Heart left ventricle (tissue), 16 donors: ENCODE measurements at regions not wholly inside any gene's neighbourhood (a gene's known extent, or its start where the extent isn't known, plus 50 kb on each side); places are given as distances from the start of the nearest gene placed in this dataset.
A peak's percentile ranks its signal among the peaks of the same experiment; 100 is the strongest.

Experiments
- ATAC-seq, 4 donors: fragments of 200-7000 bp; cut with Tn5 transposase; one replicate each; pipeline ENCODE4 v1.9.1; 2020 to 2022; ENCODE audit warnings: moderate library complexity in 4 of 4, mild to moderate bottlenecking in 3 of 4, moderate number of reproducible peaks in 1 of 4
- DNase-seq, 5 donors: peaks; one replicate each; pipeline ENCODE4 v3.0.0-alpha.2; 2020
- H3K27ac ChIP-seq, 12 donors: fragments of 200-600 bp; sonication (generic) in 4 of 12; one replicate each; pipeline versions ENCODE4 v1.5.0 to v1.8.0; 2016 to 2022; ENCODE audit warnings: mild to moderate bottlenecking in 2 of 12
- H3K27me3 ChIP-seq, 9 donors: fragments of 200-600 bp; sonication (generic) in 2 of 9; one replicate each; pipeline versions ENCODE4 v1.5.1 to v1.8.0; 2016 to 2022; ENCODE audit warnings: mild to moderate bottlenecking in 3 of 9
- H3K36me3 ChIP-seq, 9 donors: fragments of 200-600 bp; sonication (generic) in 2 of 9; one replicate each; pipeline versions ENCODE4 v1.5.0 to v1.8.0; 2018 to 2022; ENCODE audit warnings: mild to moderate bottlenecking in 2 of 9
- H3K4me1 ChIP-seq, 12 donors: fragments of 200-600 bp; sonication (generic) in 4 of 12; one replicate each; pipeline versions ENCODE4 v1.5.0 to v1.8.0; 2016 to 2022; ENCODE audit warnings: mild to moderate bottlenecking in 3 of 12
- H3K4me3 ChIP-seq, 12 donors: fragments of 200-600 bp; sonication (generic) in 4 of 12; one replicate each; pipeline versions ENCODE4 v1.5.0 to v1.8.0; 2017 to 2022; ENCODE audit warnings: mild to moderate bottlenecking in 9 of 12, moderate library complexity in 4 of 12
- H3K9me3 ChIP-seq, 12 donors: fragments of 200-600 bp; sonication (generic) in 4 of 12; one replicate each; pipeline versions ENCODE4 v1.5.0 to v1.8.0; 2016 to 2022; ENCODE audit warnings: mild to moderate bottlenecking in 1 of 12
- CTCF ChIP-seq, 12 donors: fragments of 200-600 bp; sonication (generic) in 4 of 12; IDR thresholded peaks; one replicate each; pipeline versions ENCODE4 v1.5.0 to v1.8.0; 2018 to 2022; ENCODE audit warnings: antibody characterized with exemption in 12 of 12, mild to moderate bottlenecking in 5 of 12
- POLR2A ChIP-seq, 2 donors: fragments of 450-650 bp; IDR thresholded peaks; one replicate each; pipeline ENCODE4 v1.6.1; 2017; ENCODE audit warnings: antibody characterized with exemption in 2 of 2, mild to moderate bottlenecking in 2 of 2, moderate library complexity in 2 of 2
- WGBS, 4 donors: extraction: QIAGEN DNeasy Blood & Tissue Kit in 2 of 4; methylation state at CpG; one replicate each; pipeline versions ENCODE4 v1.1.5 to v1.1.7; 2013 to 2018; 5-methylcytosine and 5-hydroxymethylcytosine counted together
- intact Hi-C, 10 donors: fragments of 100-400 bp; cut with DNase I; formaldehyde crosslinking; loops; one replicate each; pipeline versions ENCODE4 v1.11.1 to v1.14.2; 2022
- donor health status: ischemic (EF 13 %, LVEDD 7.1; RV severe dilation, severe dysfunction).
- donor health status: healthy with polysubstance abuse.
- donor health status: DM: no; HTN: yes; CAD: no.
- donor health status: DM: no; HTN: no; CAD: no.
- donor health status: ischemic (EF 25% LVEDD 6.9; RV normal size, moderate dysfunction).
- donor health status: ischemic (EF 25% LVEDD 5.7; RV mildly dilated, moderate dysfunction).
- donor health status: healthy.
- donor health status: DM: yes; HTN: yes; CAD: no.
- donor health status: ischemic (EF 35%, LVEDD 5.7; RV mildly dilated, moderate dysfunction).
- donor health status: nonischemic (EF 11% LVEDD 7.7; RV severe dilation, severe dysfunction).
- donor health status: DM: yes; HTN: yes; CAD: no.
- donor health status: PGD.
- donor health status: ischemic (EF 29% LVEDD 5.4; RV normal size, mild dysfunction).
- donor health status: nonischemic (EF 23%, LVEDD 6.1; RV moderate dilation, normal function).

- 82 to 89% (median 87%) methylated on average over 16 of the region's 16 CpGs for WGBS, 4 donors
- Histone ChIP-seq H3K27me3 (peaks cover 0 to 44% (median 3%) of the 10 kb centered on the region in 9 donors), H3K9me3 (no peaks in the 10 kb centered on the region), H3K36me3 (no peaks in the 10 kb centered on the region), H3K4me1 (peaks cover 0 to 2% (median 0%) of the 10 kb centered on the region in 12 donors), H3K27ac (no peak overlapping the region), H3K4me3 (no peak overlapping the region)
- ATAC-seq, result peak in 1 of 4 donors; percentile 15
- intact Hi-C loops, result no loop called here
- DNase-seq, result peak in 1 of 5 donors; percentile 4
- no peak for TF ChIP-seq POLR2A (IDR thresholded peaks at IDR 0.05)
- no peak for TF ChIP-seq CTCF (IDR thresholded peaks at IDR 0.05)
Measured at GRCh38 chr2:864501-865106, 86.0 kb upstream of the SNTG2 start.

- WGBS, 4 donors, result 63 to 78% (median 72%) methylated on average over 12 to 13 of the region's 13 CpGs
- intact Hi-C loops, result no loop called here
- H3K9me3 ChIP-seq, result no peaks in the 10 kb centered on the region
- TF ChIP-seq POLR2A (IDR thresholded peaks at IDR 0.05) (no peak), CTCF (IDR thresholded peaks at IDR 0.05) (no peak)
- H3K4me3 ChIP-seq, result no peak overlapping the region
- peak in 1 of 4 donors; percentile 29 for ATAC-seq
- peaks cover 0 to 40% (median 3%) of the 10 kb centered on the region in 9 donors for H3K27me3 ChIP-seq
- H3K4me1 ChIP-seq, result peaks cover 0 to 2% (median 0%) of the 10 kb centered on the region in 12 donors
- no peak overlapping the region for H3K27ac ChIP-seq
- DNase-seq, result no peak
- H3K36me3 ChIP-seq, result no peaks in the 10 kb centered on the region
Measured at GRCh38 chr2:863732-864450, 86.8 kb upstream of the SNTG2 start.

- 68 to 74% (median 72%) methylated on average over 8 to 9 of the region's 9 CpGs for WGBS, 4 donors
- no peaks in the 10 kb centered on the region for H3K9me3 ChIP-seq
- peaks cover 0 to 2% (median 0%) of the 10 kb centered on the region in 12 donors for H3K4me1 ChIP-seq
- ATAC-seq, result no peak
- H3K36me3 ChIP-seq, result no peaks in the 10 kb centered on the region
- no peak for DNase-seq
- no peak overlapping the region for H3K27ac ChIP-seq
- intact Hi-C loops, result no loop called here
- no peak overlapping the region for H3K4me3 ChIP-seq
- H3K27me3 ChIP-seq, result peaks cover 0 to 40% (median 3%) of the 10 kb centered on the region in 9 donors
- no peak for TF ChIP-seq POLR2A (IDR thresholded peaks at IDR 0.05)
- no peak for TF ChIP-seq CTCF (IDR thresholded peaks at IDR 0.05)
Measured at GRCh38 chr2:862731-863466, 87.8 kb upstream of the SNTG2 start.

DNA sequence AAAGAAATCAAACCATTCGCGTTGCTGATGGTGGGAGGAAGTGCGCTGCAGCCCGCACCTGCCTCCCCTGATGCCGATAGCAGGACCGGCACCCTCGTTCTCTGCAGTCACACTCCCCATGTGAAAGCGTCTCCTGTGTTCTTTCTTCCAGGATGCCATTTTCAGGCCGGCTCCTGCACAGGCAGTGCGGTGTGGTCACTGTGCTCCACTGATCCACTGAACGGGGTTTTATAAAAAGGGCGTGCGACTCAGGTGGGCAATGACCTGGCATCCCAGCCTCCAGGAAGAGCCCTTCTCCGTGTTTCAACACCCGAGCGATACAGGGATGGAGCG, 88.3 kb upstream of the SNTG2 start:
- ATAC-seq (no peak), DNase-seq (no peak)
- no peaks in the 10 kb centered on the region for H3K36me3 ChIP-seq
- no peaks in the 10 kb centered on the region for H3K9me3 ChIP-seq
- H3K4me3 ChIP-seq, result no peak overlapping the region
- H3K27me3 ChIP-seq, result peaks cover 0 to 39% (median 3%) of the 10 kb centered on the region in 9 donors
- H3K4me1 ChIP-seq, result peaks cover 0 to 2% (median 0%) of the 10 kb centered on the region in 12 donors
- whole genome bisulfite sequencing, 4 donors, result 62 to 81% (median 71%) methylated on average over 17 of the region's 17 CpGs
- TF ChIP-seq POLR2A (IDR thresholded peaks at IDR 0.05), result no peak
- no peak for TF ChIP-seq CTCF (IDR thresholded peaks at IDR 0.05)
- intact Hi-C loops, result no loop called here
- no peak overlapping the region for H3K27ac ChIP-seq
